ENCODE measurements at regions not wholly inside any gene's neighbourhood (a gene's known extent, or its start where the extent isn't known, plus 50 kb on each side); places are given as distances from the start of the nearest gene placed in this dataset.

GRCh38 chr20:10917826-10918225 lies 244.0 kb upstream of the JAG1 start:
- Histone ChIP-seq H3K27me3 (no peaks in the 10 kb centered on the region), H3K27ac (no peak overlapping the region), H3K4me1 (ENCODE audit: low read depth) (peaks cover 4% of the 10 kb centered on the region), H3K4me3 (no peak overlapping the region), H3K36me3 (no peaks in the 10 kb centered on the region), H3K9me3 (ENCODE audit: low read depth) (no peaks in the 10 kb centered on the region)
- no peak for DNase-seq (ENCODE audit: low read depth in 1 of 2, low spot score in 1 of 2)
- TF ChIP-seq CTCF (IDR thresholded peaks at IDR 0.05; ENCODE audit: low read depth, low read length) = no peak

GRCh38 chr20:10919396-10920140 lies 245.8 kb upstream of the JAG1 start:
- no peak overlapping the region for H3K4me3 ChIP-seq
- DNase-seq (ENCODE audit: low read depth in 1 of 2, low spot score in 1 of 2) = peak in 1 of 2 donors; percentile 31

GRCh38 chr20:10920396-10920795 lies 246.6 kb upstream of the JAG1 start:
- no peak overlapping the region for H3K27ac ChIP-seq
- H3K9me3 ChIP-seq (ENCODE audit: low read depth) = no peaks in the 10 kb centered on the region
- peaks cover 9% of the 10 kb centered on the region for H3K4me1 ChIP-seq (ENCODE audit: low read depth)

More at GRCh38 chr20:10919396-10920140, 245.8 kb upstream of the JAG1 start:
- no peak for TF ChIP-seq CTCF (IDR thresholded peaks at IDR 0.05; ENCODE audit: low read depth, low read length)
- H3K27ac ChIP-seq = no peak overlapping the region
- H3K27me3 ChIP-seq = no peaks in the 10 kb centered on the region
- H3K9me3 ChIP-seq (ENCODE audit: low read depth) = no peaks in the 10 kb centered on the region
- H3K36me3 ChIP-seq = no peaks in the 10 kb centered on the region
- H3K4me1 ChIP-seq (ENCODE audit: low read depth) = peaks cover 6% of the 10 kb centered on the region

GRCh38 chr20:10921491-10922010 lies 247.8 kb upstream of the JAG1 start:
- H3K9me3 ChIP-seq (ENCODE audit: low read depth) = no peaks in the 10 kb centered on the region
- peaks cover 9% of the 10 kb centered on the region for H3K4me1 ChIP-seq (ENCODE audit: low read depth)
- DNase-seq (ENCODE audit: low read depth in 1 of 2, low spot score in 1 of 2) = no peak
- no peaks in the 10 kb centered on the region for H3K36me3 ChIP-seq
- no peak overlapping the region for H3K27ac ChIP-seq
- no peak for TF ChIP-seq CTCF (IDR thresholded peaks at IDR 0.05; ENCODE audit: low read depth, low read length)
- H3K27me3 ChIP-seq = no peaks in the 10 kb centered on the region
- H3K4me3 ChIP-seq = no peak overlapping the region

More at GRCh38 chr20:10920396-10920795, 246.6 kb upstream of the JAG1 start:
- no peaks in the 10 kb centered on the region for H3K36me3 ChIP-seq
- no peak for TF ChIP-seq CTCF (IDR thresholded peaks at IDR 0.05; ENCODE audit: low read depth, low read length)
- no peak overlapping the region for H3K4me3 ChIP-seq
- H3K27me3 ChIP-seq = no peaks in the 10 kb centered on the region
- no peak for DNase-seq (ENCODE audit: low read depth in 1 of 2, low spot score in 1 of 2)

- no peak overlapping the region for H3K27ac ChIP-seq
- H3K4me3 ChIP-seq = no peak overlapping the region
- peak in 1 of 2 donors; percentile 7 for DNase-seq (ENCODE audit: low read depth in 1 of 2, low spot score in 1 of 2)
- TF ChIP-seq CTCF (IDR thresholded peaks at IDR 0.05; ENCODE audit: low read depth, low read length) = no peak
- no peaks in the 10 kb centered on the region for H3K9me3 ChIP-seq (ENCODE audit: low read depth)
- peaks cover 9% of the 10 kb centered on the region for H3K4me1 ChIP-seq (ENCODE audit: low read depth)
- H3K36me3 ChIP-seq = no peaks in the 10 kb centered on the region
- H3K27me3 ChIP-seq = no peaks in the 10 kb centered on the region
Measured at GRCh38 chr20:10922506-10922905, 248.7 kb upstream of the JAG1 start.
